ENCODE measurements at regions not wholly inside any gene's neighbourhood (a gene's known extent, or its start where the extent isn't known, plus 50 kb on each side); places are given as distances from the start of the nearest gene placed in this dataset.

GRCh38 chr9:93900971-93901861 lies 53.9 kb downstream of the BARX1 start:
- in situ Hi-C loops (cut with HindIII; ENCODE audit: low pct_ligation_motif_present, low pct_unique_long_range_greater_than_20kb, low sequenced_read_pairs): no loop called here
- DNase-seq: no peak

GRCh38 chr9:93900436-93900819 lies 54.7 kb downstream of the BARX1 start:
- in situ Hi-C loops (cut with HindIII; ENCODE audit: low pct_ligation_motif_present, low pct_unique_long_range_greater_than_20kb, low sequenced_read_pairs): no loop called here
- DNase-seq: no peak

GRCh38 chr9:93899609-93900435 lies 55.3 kb downstream of the BARX1 start:
- in situ Hi-C loops (cut with HindIII; ENCODE audit: low pct_ligation_motif_present, low pct_unique_long_range_greater_than_20kb, low sequenced_read_pairs): no loop called here
- DNase-seq: no peak

GRCh38 chr9:93898502-93899426 lies 56.4 kb downstream of the BARX1 start:
- in situ Hi-C loops (cut with HindIII; ENCODE audit: low pct_ligation_motif_present, low pct_unique_long_range_greater_than_20kb, low sequenced_read_pairs): no loop called here
- no peak for DNase-seq

GRCh38 chr9:93898026-93898425 lies 57.1 kb downstream of the BARX1 start:
- in situ Hi-C loops (cut with HindIII; ENCODE audit: low pct_ligation_motif_present, low pct_unique_long_range_greater_than_20kb, low sequenced_read_pairs): no loop called here
- no peak for DNase-seq

- in situ Hi-C loops (cut with HindIII; ENCODE audit: low pct_ligation_motif_present, low pct_unique_long_range_greater_than_20kb, low sequenced_read_pairs): no loop called here
- no peak for DNase-seq
Measured at GRCh38 chr9:93897075-93897970, 57.8 kb downstream of the BARX1 start.

GRCh38 chr9:93896496-93897033 lies 58.6 kb downstream of the BARX1 start:
- DNase-seq: no peak
- in situ Hi-C loops (cut with HindIII; ENCODE audit: low pct_ligation_motif_present, low pct_unique_long_range_greater_than_20kb, low sequenced_read_pairs): no loop called here

GRCh38 chr9:93896093-93896492 lies 59.1 kb downstream of the BARX1 start:
- in situ Hi-C loops (cut with HindIII; ENCODE audit: low pct_ligation_motif_present, low pct_unique_long_range_greater_than_20kb, low sequenced_read_pairs): no loop called here
- DNase-seq: no peak

GRCh38 chr9:93895535-93895934 lies 59.6 kb downstream of the BARX1 start:
- in situ Hi-C loops (cut with HindIII; ENCODE audit: low pct_ligation_motif_present, low pct_unique_long_range_greater_than_20kb, low sequenced_read_pairs): no loop called here
- DNase-seq: no peak

- in situ Hi-C loops (cut with HindIII; ENCODE audit: low pct_ligation_motif_present, low pct_unique_long_range_greater_than_20kb, low sequenced_read_pairs): no loop called here
- DNase-seq: no peak
Measured at GRCh38 chr9:93894691-93895079, 60.5 kb downstream of the BARX1 start.

GRCh38 chr9:93893899-93894690 lies 61.1 kb downstream of the BARX1 start:
- DNase-seq: no peak
- in situ Hi-C loops (cut with HindIII; ENCODE audit: low pct_ligation_motif_present, low pct_unique_long_range_greater_than_20kb, low sequenced_read_pairs): no loop called here

- no peak for DNase-seq
- in situ Hi-C loops (cut with HindIII; ENCODE audit: low pct_ligation_motif_present, low pct_unique_long_range_greater_than_20kb, low sequenced_read_pairs): no loop called here
Measured at GRCh38 chr9:93893194-93893593, 62.0 kb downstream of the BARX1 start.

GRCh38 chr9:93892748-93893147 lies 62.4 kb downstream of the BARX1 start:
- in situ Hi-C loops (cut with HindIII; ENCODE audit: low pct_ligation_motif_present, low pct_unique_long_range_greater_than_20kb, low sequenced_read_pairs): no loop called here
- no peak for DNase-seq

GRCh38 chr9:93891549-93892310 lies 63.4 kb downstream of the BARX1 start:
- in situ Hi-C loops (cut with HindIII; ENCODE audit: low pct_ligation_motif_present, low pct_unique_long_range_greater_than_20kb, low sequenced_read_pairs): no loop called here

GRCh38 chr9:93891050-93891449 lies 64.1 kb downstream of the BARX1 start:
- in situ Hi-C loops (cut with HindIII; ENCODE audit: low pct_ligation_motif_present, low pct_unique_long_range_greater_than_20kb, low sequenced_read_pairs): no loop called here
- DNase-seq: no peak

More at GRCh38 chr9:93891549-93892310, 63.4 kb downstream of the BARX1 start:
- DNase-seq: no peak

- in situ Hi-C loops (cut with HindIII; ENCODE audit: low pct_ligation_motif_present, low pct_unique_long_range_greater_than_20kb, low sequenced_read_pairs): no loop called here
- no peak for DNase-seq
Measured at GRCh38 chr9:93890436-93890935, 64.7 kb downstream of the BARX1 start.
